Loucy (cell line): ENCODE measurements at regions not wholly inside any gene's neighbourhood (a gene's known extent, or its start where the extent isn't known, plus 50 kb on each side); places are given as distances from the start of the nearest gene placed in this dataset.

Source experiments
- H2AFZ ChIP-seq: fragments of 200-600 bp; sonication (generic); 2 replicates; pipeline ENCODE4 v1.6.0; 2016; ENCODE audit warnings: antibody characterized with exemption, mild to moderate bottlenecking, low read length, moderate library complexity
- H3F3A ChIP-seq: fragments of 200-600 bp; 2 replicates; pipeline ENCODE4 v1.6.0; 2016; ENCODE audit warnings: antibody characterized with exemption, low read depth, mild to moderate bottlenecking
- H3K27me3 ChIP-seq: fragments of 200-600 bp; sonication (generic); 2 replicates; pipeline ENCODE4 v1.6.1; 2014; ENCODE audit warnings: low read length, mild to moderate bottlenecking; ENCODE audit not compliant: insufficient read depth, poor library complexity, severe bottlenecking
- H3K36me3 ChIP-seq: fragments of 200-600 bp; sonication (generic); 2 replicates; pipeline ENCODE4 v1.6.1; 2016; ENCODE audit warnings: low read length; ENCODE audit not compliant: insufficient read depth
- H3K4me1 ChIP-seq: fragments of 200-600 bp; sonication (generic); 2 replicates; pipeline ENCODE4 v1.5.1; 2014; ENCODE audit warnings: low read length, mild to moderate bottlenecking; ENCODE audit not compliant: insufficient read depth, poor library complexity, severe bottlenecking
- H3K4me2 ChIP-seq: fragments of 200-600 bp; sonication (generic); 2 replicates; pipeline ENCODE4 v1.6.0; 2014; ENCODE audit warnings: antibody characterized with exemption, low read length, low read depth, mild to moderate bottlenecking; ENCODE audit not compliant: poor library complexity, severe bottlenecking
- H3K4me3 ChIP-seq: fragments of 200-600 bp; sonication (generic); 2 replicates; pipeline ENCODE4 v1.5.1; 2014; ENCODE audit warnings: low read length, mild to moderate bottlenecking, mixed read lengths; ENCODE audit not compliant: poor library complexity, severe bottlenecking
- H3K79me2 ChIP-seq: fragments of 200-600 bp; sonication (generic); 2 replicates; pipeline ENCODE4 v1.6.1; 2014; ENCODE audit warnings: low read length; ENCODE audit not compliant: insufficient read depth
- H3K9ac ChIP-seq: fragments of 200-600 bp; sonication (generic); 2 replicates; pipeline ENCODE4 v1.6.0; 2014; ENCODE audit warnings: mild to moderate bottlenecking, low read depth, low read length, moderate library complexity; ENCODE audit not compliant: poor library complexity, severe bottlenecking
- H3K9me2 ChIP-seq: fragments of 200-600 bp; sonication (generic); replicated peaks from 2 replicates; pipeline ENCODE4 v1.6.1; 2016; ENCODE audit warnings: low read depth, low read length, mixed read lengths
- H3K9me3 ChIP-seq: fragments of 200-600 bp; sonication (generic); 2 replicates; pipeline ENCODE4 v1.6.1; 2014; ENCODE audit warnings: mild to moderate bottlenecking, antibody characterized with exemption, low read length, low read depth; ENCODE audit not compliant: insufficient read depth
- H4K20me1 ChIP-seq: fragments of 200-600 bp; sonication (generic); 2 replicates; pipeline ENCODE4 v1.6.0; 2014; ENCODE audit warnings: antibody characterized with exemption, low read length, mild to moderate bottlenecking; ENCODE audit not compliant: insufficient read depth, poor library complexity, severe bottlenecking
- EZH2phosphoT487 ChIP-seq: fragments of 200-600 bp; IDR thresholded peaks from 2 replicates; pipeline ENCODE4 v1.6.1; 2018; ENCODE audit warnings: antibody characterized with exemption, mild to moderate bottlenecking, moderate library complexity, borderline replicate concordance
- TF ChIP-seq, protein P1 (sequence below): fragments of 200-600 bp; sonication (generic); conservative IDR thresholded peaks from 2 replicates; pipeline ENCODE4 v1.5.1; 2014; ENCODE audit warnings: mild to moderate bottlenecking, antibody characterized with exemption, low read length

GRCh38 chrX:87846956-87847355 is 329.4 kb downstream of the KLHL4 start:
- no peaks in the 10 kb centered on the region for H3K4me1 ChIP-seq
- no peak overlapping the region for H3K4me2 ChIP-seq
- H3K36me3 ChIP-seq: no peaks in the 10 kb centered on the region
- H3K4me3 ChIP-seq: no peak overlapping the region
- no peaks in the 10 kb centered on the region for H3K9me3 ChIP-seq
- TF ChIP-seq, protein P1, sequence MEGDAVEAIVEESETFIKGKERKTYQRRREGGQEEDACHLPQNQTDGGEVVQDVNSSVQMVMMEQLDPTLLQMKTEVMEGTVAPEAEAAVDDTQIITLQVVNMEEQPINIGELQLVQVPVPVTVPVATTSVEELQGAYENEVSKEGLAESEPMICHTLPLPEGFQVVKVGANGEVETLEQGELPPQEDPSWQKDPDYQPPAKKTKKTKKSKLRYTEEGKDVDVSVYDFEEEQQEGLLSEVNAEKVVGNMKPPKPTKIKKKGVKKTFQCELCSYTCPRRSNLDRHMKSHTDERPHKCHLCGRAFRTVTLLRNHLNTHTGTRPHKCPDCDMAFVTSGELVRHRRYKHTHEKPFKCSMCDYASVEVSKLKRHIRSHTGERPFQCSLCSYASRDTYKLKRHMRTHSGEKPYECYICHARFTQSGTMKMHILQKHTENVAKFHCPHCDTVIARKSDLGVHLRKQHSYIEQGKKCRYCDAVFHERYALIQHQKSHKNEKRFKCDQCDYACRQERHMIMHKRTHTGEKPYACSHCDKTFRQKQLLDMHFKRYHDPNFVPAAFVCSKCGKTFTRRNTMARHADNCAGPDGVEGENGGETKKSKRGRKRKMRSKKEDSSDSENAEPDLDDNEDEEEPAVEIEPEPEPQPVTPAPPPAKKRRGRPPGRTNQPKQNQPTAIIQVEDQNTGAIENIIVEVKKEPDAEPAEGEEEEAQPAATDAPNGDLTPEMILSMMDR: no peak
- no peak for TF ChIP-seq EZH2phosphoT487
- no peaks in the 10 kb centered on the region for H3K79me2 ChIP-seq
- H3K9ac ChIP-seq: no peak overlapping the region
- H3K27me3 ChIP-seq: no peaks in the 10 kb centered on the region
- no peak overlapping the region for H2AFZ ChIP-seq
- no peaks in the 10 kb centered on the region for H3K9me2 ChIP-seq
- H3F3A ChIP-seq: no peaks in the 10 kb centered on the region
- H4K20me1 ChIP-seq: no peaks in the 10 kb centered on the region

- no peaks in the 10 kb centered on the region for H3F3A ChIP-seq
- no peaks in the 10 kb centered on the region for H3K27me3 ChIP-seq
- H3K9me3 ChIP-seq: no peaks in the 10 kb centered on the region
- H3K9ac ChIP-seq: no peak overlapping the region
- H3K79me2 ChIP-seq: no peaks in the 10 kb centered on the region
- no peaks in the 10 kb centered on the region for H3K4me1 ChIP-seq
- H3K36me3 ChIP-seq: no peaks in the 10 kb centered on the region
- H3K9me2 ChIP-seq: no peaks in the 10 kb centered on the region
- peak overlapping the region; percentile 29 for H3K4me3 ChIP-seq
- H2AFZ ChIP-seq: peak overlapping the region; percentile 32
- peak overlapping the region; percentile 31 for H3K4me2 ChIP-seq
- TF ChIP-seq, protein P1: no peak
- TF ChIP-seq EZH2phosphoT487: no peak
- no peaks in the 10 kb centered on the region for H4K20me1 ChIP-seq
Observed at GRCh38 chrX:87873347-87873941, 355.8 kb downstream of the KLHL4 start.

- Histone ChIP-seq H3K9me3 (no peaks in the 10 kb centered on the region), H4K20me1 (no peaks in the 10 kb centered on the region), H3F3A (no peaks in the 10 kb centered on the region), H3K36me3 (no peaks in the 10 kb centered on the region), H3K4me1 (no peaks in the 10 kb centered on the region), H3K4me2 (peak overlapping the region; percentile 31), H3K4me3 (peak overlapping the region; percentile 29), H3K9me2 (no peaks in the 10 kb centered on the region), H2AFZ (no peak overlapping the region; the same call in 1 of the 2 replicates), H3K27me3 (no peaks in the 10 kb centered on the region), H3K9ac (no peak overlapping the region), H3K79me2 (no peaks in the 10 kb centered on the region)
- TF ChIP-seq, protein P1: no peak
- TF ChIP-seq EZH2phosphoT487: no peak
Observed at GRCh38 chrX:87874043-87874442, 356.4 kb downstream of the KLHL4 start.
